ENCODE measurements at regions not wholly inside any gene's neighbourhood (a gene's known extent, or its start where the extent isn't known, plus 50 kb on each side); places are given as distances from the start of the nearest gene placed in this dataset.
A peak's percentile ranks its signal among the peaks of the same experiment; 100 is the strongest.

DNA sequence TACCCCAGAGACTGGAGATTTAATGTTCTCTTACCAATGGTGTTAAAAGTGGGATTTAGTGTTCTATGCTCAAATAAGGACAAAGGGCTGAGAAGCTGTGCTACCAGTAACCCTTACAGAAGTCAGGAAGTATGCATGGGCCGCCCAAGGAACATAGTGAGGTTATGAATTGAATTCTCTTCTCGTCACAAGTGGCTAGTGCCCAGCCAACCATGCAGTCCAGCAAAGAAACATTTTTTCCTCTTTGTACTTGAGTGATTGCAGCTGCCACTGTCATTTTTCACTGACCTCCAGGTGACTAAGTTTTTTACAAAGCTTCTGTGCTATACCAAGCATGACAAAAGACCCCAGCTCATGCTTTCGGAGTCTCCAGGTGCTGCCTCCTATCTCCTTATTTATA, 110.6 kb upstream of the DCBLD2 start:
- no peak for DNase-seq

DNA sequence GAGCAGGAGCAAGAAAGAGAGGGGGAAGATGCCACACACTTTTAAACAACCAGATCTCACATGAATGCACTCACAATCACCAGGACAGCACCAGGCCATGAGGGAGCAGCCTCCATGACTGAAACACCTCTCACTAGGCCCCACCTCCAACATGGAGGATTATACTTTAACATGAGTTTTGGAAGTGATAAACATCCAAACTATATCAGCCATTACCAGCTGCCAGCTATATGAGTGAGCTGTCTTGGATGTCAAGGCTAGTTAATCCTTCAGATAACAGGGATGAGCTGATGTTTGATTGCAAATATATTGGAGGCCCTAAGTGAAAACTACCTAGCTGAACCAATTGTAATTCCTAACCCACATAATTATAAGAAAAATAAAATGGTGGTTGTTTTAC, 108.4 kb upstream of the DCBLD2 start:
- DNase-seq, result no peak

DNA sequence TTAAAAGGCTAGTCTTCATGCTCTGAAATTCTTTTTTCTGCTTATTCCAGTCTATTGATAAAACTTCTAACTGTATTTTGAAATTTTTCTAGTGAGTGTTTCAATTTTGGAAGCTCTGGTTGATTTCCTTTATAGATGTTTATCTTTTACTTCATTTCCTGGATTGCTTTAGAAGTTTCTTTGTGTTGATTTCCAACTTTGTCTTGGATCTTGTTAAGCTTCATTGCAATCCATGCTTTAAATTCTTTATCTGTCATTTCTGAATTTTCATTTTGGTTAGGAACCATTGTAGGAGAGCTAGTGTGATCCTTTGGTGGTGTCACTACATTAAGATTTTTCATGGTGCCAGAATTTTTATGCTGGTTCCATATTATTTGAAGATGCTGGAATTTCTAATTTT, 105.2 kb upstream of the DCBLD2 start:
- no peak for DNase-seq

DNA sequence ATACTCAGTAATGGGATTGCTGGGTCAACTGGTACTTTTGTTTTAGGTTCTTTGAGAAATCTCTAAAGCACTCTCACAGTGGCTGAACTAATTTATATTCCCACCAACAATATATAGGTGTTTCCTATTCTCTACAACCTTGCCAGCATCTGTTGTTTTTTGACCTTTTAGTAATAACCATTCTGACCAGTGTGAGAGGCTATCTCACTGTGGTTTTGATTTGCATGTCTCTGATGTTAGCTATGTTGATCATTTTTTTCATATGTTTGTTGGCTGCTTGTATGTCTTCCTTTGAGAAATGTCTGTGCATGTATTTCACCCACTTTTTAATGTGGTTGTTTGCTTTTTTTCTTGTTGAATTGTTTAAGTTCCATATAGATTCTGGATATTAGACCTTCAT, 98.2 kb upstream of the DCBLD2 start:
- DNase-seq, result no peak

DNA sequence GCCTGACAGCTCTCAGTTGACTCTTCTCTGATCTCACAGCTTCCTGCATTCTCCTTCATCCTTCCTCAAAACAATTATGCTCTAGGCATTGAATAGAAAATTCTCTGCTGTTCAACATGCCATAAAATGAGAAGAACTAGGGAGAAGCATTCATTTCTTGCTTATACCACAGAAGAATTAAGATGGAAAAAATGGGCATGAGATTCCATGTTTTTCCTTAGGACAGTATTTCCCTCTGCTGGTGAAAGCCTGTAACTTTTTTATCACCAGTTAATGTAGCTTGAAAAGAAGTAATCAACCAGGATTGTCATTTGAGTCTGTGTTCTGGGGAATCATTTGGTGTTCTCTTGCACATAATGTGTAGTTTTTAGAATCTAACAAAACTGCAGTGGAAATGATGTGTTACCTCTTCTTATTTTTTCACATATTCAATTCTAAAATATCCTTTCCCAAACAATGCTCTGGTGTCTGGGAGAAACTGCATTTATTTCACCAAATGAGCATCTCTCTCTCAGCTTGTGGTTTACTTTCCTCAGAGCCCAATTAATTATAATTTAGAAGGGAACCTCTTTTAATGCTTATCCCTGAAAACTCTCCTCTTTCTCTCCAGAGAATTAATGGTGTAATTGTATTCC, 92.8 kb upstream of the DCBLD2 start:
- DNase-seq, result peak in 1 of 58 donors; percentile 55

DNA sequence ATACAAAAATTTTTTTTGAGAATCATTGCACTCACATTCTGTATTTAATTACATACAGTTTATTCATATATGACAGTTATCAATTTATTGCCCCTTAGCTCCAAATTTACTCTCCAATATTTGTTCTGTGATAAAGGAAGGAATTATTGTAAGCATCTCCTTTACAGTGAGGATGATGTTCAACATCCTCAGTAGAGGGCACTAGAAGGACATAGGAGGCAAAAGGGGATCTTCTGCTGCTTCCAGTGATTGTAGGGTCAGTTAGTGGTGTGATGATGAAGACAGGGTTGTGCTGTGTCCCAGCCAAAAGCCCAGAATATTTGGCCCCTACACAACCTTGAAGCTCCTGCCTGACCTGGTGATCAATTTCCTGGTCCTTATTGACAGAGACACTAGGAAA, 89.9 kb upstream of the DCBLD2 start:
- no peak for DNase-seq

DNA sequence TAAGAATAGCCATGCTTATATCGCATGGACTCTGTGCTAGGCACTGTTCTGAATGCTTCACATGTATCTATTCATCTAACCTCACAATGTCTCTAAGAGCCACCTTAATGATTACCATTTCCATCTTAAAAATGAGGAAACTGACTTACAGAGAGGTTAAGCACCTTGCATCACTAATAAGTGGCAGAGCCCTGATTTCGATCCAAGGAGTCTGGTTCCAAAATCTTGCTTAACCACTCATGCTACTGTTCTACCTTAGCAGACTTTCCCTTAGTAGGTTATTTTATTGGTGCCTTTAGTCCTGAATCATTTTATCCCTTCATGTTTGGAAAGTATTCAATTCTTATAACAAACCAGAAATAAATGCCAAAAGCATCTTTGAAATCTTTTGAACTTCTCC, 89.2 kb upstream of the DCBLD2 start:
- DNase-seq, result no peak

DNA sequence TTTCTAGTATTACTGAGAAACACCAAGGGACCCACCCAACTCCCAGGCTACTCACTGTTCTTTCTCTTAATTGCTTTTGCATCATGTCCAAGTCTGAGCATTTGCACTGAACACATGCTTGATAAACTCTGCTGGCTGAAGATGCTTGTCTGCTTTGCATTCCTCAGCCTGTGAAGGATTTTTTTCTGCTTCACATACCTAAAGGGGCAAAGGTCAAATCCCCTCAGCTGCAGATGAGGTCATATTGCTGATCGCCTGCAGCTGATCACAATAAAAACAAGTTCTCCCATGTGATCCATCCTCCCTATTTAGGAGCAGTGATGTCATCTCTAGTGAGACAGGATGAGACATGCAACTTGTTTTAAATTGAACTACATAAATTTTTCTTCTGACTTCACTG, 84.6 kb upstream of the DCBLD2 start:
- no peak for DNase-seq

DNA sequence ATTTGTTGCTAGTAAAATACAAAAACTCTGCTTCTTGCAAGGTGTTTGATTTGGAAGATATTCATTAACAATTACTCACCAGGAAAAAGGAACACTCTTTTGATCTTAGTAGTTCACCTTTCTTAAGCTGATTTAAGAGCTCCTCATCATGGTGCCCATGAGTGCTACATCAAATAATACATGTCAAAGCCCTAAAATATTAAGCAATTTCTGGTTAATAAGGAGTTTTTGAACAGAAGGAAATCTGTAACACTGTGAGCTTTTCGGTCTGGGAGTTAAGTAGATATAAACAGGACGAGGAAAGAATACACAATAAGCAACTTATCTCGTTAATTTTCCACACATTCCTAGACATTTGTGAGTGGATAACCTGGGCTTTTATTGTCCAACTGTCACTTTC, 83.9 kb upstream of the DCBLD2 start:
- no peak for DNase-seq

DNA sequence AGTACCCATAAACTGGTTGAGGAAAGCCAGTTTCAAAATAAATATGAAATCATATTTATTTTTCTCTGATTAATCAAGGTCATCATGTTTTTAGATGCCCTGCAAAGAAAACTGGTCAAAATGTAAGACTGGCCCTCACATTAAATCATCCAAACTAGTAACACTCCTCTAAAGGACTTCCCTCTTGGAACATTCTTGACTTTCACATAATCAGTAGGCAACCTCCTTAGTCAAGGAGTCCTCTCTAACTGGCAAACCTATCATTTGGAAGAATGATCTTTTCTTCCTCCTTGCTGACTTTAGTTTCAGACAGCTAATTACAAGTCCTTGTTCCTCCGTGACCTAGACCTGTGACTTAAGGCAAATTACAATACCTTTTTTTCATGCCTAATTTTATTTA, 82.5 kb upstream of the DCBLD2 start:
- DNase-seq, result no peak

DNA sequence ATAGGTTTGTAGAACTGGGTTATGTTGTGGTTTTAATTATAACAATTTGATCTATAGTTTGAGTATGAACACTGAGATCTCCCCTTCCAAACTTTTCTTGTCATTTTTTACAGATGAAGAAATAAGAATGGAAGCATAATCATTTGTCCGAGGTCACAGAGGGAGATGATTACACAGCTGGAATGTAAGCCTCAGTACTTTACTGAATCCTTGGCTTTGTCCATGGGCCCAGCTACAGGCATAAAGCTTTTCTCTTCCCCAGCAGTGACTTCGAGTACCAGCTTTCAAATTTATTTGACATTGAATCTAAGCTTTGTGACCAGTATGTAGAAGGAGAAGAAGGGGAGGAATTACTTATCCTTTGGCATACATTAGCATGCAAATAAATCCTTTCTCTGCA, 80.9 kb upstream of the DCBLD2 start:
- DNase-seq, result no peak

DNA sequence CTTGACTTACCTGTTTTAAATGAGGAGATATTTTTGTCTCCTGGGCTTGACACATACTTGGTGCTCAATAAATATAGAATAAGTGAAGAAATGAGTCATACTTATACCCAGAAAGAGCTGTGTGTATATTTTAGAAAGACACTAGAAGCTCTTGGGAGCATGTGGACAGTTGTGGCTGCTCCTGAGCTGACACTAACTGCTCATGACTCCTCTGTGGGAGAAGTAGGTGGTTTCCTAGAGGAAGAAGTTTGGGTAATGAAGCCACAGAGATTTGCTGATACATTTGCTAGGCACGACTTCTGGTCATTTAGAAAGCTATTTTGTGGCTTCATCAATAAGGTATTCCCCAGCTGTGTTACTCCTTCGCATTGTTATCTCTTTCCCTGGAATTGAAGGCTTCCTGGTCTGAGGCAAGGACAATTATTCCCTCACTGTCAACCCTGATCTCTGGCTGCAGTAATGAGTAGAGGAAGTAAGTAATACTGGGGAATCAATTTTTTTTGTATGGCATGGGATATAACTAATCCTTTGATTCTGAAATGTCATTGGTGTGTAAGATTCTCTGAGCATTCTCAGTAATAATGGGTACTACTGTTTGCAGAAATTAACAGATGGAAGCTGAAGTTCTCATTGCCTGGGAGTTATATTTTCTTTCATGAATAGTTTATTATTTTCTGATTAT, 79.6 kb upstream of the DCBLD2 start:
- no peak for DNase-seq

DNA sequence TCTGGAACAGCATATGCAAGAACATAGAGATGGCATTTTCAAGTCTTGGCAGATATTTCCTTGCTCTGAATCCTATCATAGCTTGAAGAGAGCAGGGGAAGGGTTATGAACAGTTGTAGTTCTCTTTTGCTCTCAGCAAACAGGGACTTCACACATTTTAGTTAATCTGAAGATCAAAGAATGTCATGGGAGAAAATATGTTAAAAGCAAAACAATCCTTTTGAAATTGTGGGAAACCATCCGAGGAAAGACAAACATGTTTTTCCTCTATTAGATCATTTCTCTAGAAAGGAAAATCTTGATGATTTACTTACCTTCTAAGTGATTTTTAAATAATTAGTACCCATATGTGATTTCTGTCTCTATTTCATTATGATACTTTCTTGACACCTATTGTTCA, 77.8 kb upstream of the DCBLD2 start:
- DNase-seq, result no peak

DNA sequence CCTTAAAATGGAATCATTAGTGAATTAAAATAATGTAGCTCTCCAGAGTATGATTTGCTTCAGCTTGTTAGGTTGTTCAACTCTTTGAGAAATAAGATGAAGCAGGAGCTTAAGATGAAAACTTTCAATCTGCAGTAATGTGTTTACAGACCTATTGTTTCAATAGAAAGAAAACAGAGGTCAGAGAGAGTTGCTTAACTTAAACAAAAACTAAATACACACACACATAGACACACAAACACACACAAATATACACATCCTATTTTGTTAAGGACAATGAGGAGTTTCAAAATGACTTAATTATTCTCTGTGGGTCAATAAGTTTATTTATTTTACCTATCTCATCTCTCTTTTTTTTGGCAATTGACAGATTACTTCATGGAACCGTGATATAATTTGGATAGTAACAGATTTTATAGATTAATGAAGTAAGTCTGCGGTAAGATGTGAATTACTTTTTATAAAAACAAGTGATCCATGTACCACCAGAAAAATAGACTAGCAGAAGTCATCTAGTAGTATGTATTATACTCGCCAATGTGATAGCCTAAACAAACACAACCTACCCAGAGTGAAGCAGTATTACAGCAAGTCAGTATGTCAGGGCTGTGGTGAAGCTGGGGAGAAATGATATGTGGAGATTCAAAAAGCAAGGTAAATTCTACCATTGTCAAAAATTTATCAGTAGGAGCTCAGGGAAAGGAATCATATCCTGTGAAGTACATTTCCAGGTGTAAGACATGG, 76.7 kb upstream of the DCBLD2 start:
- no peak for DNase-seq

DNA sequence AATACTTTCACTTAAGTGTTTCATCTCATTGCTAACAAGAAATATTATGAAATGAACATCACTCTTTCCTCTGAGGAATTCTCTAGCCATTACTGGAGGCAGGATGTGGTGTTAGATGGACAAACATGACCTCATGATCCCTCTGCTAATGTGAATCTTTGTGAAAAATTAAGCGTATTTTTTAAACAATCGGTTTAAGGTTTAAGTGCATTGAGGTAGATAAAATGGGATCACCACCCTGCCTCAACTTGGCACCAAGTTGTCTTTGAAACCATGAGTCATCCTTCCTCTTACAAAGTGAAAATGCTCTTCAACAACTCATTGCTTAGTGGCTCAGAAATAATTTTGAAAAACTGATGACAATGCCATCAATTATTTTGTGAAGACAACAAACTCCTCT, 76.0 kb upstream of the DCBLD2 start:
- no peak for DNase-seq

DNA sequence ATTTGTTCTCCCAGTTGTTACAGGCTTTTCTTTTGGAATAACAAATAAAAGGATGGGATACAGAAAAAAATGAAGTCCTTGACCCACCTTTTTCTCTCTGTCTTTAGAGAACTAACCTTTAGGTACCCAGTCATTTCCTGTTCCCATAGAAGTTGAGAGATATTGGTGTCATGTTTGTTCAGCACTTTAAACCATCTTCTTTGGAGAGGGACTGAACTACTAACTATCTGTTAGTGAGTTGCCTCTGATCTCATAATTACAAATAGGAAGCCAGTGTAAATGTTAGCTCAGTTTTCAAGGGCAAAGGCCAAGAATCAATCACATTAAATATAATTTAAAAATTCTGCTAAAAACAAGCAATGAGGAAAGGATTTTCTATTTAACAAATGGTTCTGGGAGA, 72.9 kb upstream of the DCBLD2 start:
- no peak for DNase-seq

DNA sequence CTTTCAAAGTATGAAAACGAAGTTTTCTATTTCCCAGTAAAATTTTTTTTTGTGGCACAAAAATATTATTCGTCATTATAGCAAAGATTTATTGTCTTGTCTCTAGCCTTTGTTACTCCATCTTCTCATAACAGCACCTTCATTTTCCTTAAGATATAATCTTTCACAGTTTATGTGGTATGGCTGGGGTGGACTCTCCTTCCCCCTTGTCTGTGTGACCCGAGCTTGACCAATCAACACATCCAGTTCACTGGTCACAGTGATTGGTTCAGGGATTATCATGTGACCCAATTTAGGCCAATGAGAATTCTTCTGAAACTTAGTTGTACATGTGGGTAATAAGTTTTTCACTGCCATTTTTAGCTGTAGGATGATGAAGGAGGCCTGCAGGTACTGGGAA, 71.2 kb upstream of the DCBLD2 start:
- DNase-seq, result no peak

DNA sequence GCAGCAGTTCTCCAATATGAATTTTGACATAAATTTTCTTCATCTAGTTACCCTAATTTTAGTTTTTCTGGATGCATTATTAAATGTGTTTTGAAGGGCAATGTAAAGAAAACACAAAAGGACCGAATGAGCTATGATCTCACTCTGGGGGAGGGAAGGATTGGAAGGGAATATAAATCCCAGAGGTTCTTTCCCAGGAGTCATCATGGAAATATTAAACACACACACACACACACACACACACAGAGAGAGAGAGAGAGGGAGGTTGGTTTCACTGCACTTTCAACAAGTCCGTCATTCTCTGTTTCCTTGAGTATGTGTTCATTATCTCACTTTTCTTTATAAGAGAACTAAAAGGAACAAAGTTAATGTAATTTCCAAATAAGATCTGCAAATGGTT, 70.7 kb upstream of the DCBLD2 start:
- no peak for DNase-seq

DNA sequence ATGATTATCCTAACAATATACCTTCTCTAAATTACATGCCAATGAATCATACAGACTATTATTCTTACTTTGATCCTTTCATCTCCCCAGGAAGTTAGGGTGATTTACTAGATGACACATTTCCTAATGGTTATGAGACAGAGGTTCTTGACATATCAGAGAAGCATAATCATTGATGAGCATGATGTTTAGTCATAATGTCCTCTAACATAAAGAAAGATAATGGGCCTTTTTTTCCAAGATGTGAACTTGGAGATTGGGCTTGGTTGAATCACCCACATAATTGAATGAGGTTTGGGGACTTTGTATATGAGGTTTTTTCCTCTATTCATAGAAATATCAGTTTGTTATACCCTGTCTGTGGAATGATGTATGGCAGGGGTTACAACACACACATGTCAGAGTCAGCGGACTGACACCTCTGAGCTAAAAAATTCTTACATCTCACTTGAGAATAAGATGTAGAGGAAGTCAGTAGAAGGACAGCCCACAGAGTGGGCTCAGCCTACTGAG, 69.7 kb upstream of the DCBLD2 start:
- no peak for DNase-seq

DNA sequence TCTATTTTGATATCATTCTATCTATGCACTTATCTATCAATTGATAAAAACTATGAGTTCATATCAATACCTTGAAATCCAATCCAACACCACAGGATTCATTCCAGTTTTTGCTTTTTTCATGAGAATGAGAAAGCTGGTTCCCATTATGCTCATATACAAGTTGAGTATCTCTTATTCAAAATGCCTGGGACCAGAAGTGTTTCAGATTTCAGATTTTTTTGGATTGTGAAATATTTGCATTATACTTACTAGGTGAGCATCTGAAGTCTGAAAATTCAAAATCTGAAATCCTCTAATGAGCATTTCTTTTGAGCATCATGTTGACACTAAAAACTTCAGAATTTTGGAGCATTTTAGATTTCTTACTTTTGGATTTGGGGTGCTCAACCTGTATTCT, 67.8 kb upstream of the DCBLD2 start:
- no peak for DNase-seq

DNA sequence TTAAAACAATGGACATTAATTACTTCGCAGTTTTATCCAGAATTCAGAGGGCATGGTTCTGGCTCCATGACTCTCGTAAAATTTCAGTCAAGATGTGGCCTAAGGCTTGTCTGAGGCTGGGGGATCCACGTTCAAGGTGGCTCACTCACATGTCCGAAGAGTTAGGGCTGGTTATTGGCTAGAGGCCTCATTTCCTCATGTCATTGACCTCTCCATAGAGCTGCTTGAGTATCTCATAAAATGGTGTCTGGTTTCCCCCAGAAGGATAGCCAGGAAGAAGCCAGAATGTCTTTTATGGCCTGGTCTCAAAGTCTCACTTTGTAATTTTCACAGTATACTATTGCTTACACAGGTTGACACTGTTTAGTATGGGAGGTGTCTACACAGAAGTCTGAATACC, 67.3 kb upstream of the DCBLD2 start:
- DNase-seq, result no peak

DNA sequence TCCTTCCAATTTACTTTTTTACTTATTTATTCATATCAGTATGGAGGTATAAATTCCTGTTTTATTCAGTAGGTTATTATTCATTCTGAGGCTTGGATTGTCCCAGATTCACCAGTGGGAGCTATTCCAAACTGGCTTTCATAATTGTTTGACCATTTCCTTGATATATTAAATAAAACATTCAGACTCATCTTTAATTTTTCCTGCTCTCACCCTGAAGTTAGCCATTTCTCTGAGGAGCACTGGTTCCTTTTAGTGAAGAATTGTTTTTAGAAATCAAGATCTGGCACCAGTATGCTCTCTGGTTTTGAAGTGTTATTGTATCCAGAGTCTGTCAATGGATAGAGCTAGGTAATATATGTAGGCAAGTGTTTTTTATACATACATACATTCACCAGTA, 66.9 kb upstream of the DCBLD2 start:
- no peak for DNase-seq

DNA sequence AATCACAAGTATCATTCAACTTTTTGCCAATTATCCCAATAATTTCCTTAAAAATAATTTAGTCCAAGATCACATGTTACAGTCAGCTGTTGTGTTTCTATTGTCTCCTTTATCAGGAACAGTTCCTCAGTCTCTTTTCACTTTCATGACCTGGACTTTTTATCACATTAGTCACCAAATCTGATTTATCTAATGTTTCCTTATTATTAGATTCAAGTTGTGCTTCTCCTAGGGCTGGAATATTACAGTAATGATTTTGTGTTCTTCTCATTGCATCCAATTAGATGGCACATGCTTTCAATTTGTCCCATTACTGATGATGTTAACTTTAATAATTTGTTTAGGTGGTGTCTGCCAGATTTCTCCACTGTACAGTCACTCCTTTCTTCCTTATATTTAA, 66.3 kb upstream of the DCBLD2 start:
- DNase-seq, result no peak

Measured in anterior cingulate cortex (tissue), 58 donors.